HepG2 (cell line): ENCODE measurements at regions not wholly inside any gene's neighbourhood (a gene's known extent, or its start where the extent isn't known, plus 50 kb on each side); places are given as distances from the start of the nearest gene placed in this dataset.

Source experiments
- ARID4A ChIP-seq: sonication (generic); formaldehyde crosslinking; IDR thresholded peaks from 2 replicates; pipeline ENCODE4 v1.5.0; 2020; ENCODE audit warnings: mild to moderate bottlenecking, missing genetic modification reagents, borderline replicate concordance
- FOSL2 ChIP-seq: sonication (generic); formaldehyde crosslinking; IDR thresholded peaks from 2 replicates; pipeline ENCODE4 v1.4.0; 2020; ENCODE audit warnings: missing genetic modification reagents
- HDAC1 ChIP-seq: sonication (generic); formaldehyde crosslinking; IDR thresholded peaks from 2 replicates; pipeline ENCODE4 v1.5.1; 2020; ENCODE audit warnings: mild to moderate bottlenecking, missing genetic modification reagents
- HOXA9 ChIP-seq: sonication (generic); formaldehyde crosslinking; IDR thresholded peaks from 2 replicates; pipeline ENCODE4 v1.8.1; 2022; ENCODE audit warnings: missing genetic modification reagents, mild to moderate bottlenecking, moderate library complexity, borderline replicate concordance
- PRPF4 ChIP-seq: fragments of 200-400 bp; formaldehyde crosslinking; IDR thresholded peaks from 2 replicates; pipeline ENCODE4 v1.6.1; 2016; ENCODE audit warnings: low read length, low read depth; ENCODE audit not compliant: poor library complexity, severe bottlenecking
- REPIN1 ChIP-seq: sonication (generic); formaldehyde crosslinking; IDR thresholded peaks from 2 replicates; pipeline ENCODE4 v1.8.0; 2022; ENCODE audit warnings: missing genetic modification reagents, low read depth, mild to moderate bottlenecking, borderline replicate concordance
- ZNF10 ChIP-seq: sonication (generic); formaldehyde crosslinking; IDR thresholded peaks from 2 replicates; pipeline ENCODE4 v1.4.0; 2020; ENCODE audit warnings: mild to moderate bottlenecking, low read depth, missing genetic modification reagents, borderline replicate concordance
- ZNF543 ChIP-seq: sonication (generic); formaldehyde crosslinking; IDR thresholded peaks from 2 replicates; pipeline ENCODE4 v1.4.0; 2020; ENCODE audit warnings: mild to moderate bottlenecking, missing genetic modification reagents
- ZZZ3 ChIP-seq: sonication (generic); formaldehyde crosslinking; IDR thresholded peaks from 2 replicates; pipeline ENCODE4 v1.4.0; 2020; ENCODE audit warnings: missing genetic modification reagents, mild to moderate bottlenecking, borderline replicate concordance
- TF ChIP-seq, protein P1 (sequence below): sonication (generic); formaldehyde crosslinking; IDR thresholded peaks from 2 replicates; pipeline ENCODE4 v1.5.0; 2020; ENCODE audit warnings: mild to moderate bottlenecking, missing genetic modification reagents, moderate library complexity
- TF ChIP-seq, protein P2 (sequence below): sonication (generic); formaldehyde crosslinking; IDR thresholded peaks from 2 replicates; pipeline ENCODE4 v1.4.0; 2020; ENCODE audit warnings: low read depth, mild to moderate bottlenecking, missing genetic modification reagents

DNA sequence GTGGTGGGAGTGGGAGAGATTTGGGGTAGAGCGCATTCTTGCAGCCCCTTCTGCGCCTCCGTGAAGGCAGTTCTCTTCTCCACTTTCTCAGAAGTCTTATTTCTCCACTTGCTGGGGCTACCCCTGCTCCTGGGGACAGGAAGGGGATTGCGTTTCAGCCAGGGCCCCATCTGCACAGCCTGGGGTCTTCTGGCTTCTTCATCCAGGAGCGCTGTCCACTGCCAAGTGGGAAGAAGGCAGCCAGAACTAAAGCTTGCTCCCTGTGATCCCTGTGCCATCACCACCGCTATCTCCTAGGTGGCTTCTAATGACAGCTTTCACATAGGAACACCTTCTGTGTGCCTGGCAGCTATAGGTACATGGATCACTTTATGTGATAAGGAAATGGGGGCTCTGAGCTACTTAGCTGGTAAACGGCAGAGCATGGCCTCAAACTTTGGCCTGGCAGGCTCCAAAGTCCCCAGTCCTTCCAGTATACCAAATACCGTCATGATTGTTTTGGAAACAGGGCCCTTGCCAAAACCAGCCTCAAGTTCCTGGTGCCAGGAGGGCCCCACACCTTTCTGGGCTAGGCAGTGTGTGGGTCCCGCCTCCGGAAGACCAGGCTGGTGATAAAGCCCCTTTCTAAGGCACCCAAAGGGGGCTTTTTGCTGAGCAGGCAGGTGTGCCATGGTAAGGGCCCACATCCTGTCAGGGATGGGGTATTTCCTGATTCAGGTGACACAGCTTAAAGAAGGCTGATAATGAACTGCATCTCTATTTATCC, 60.4 kb upstream of the PAX6 start:
- no peak for TF ChIP-seq ARID4A (CRISPR knock-in tag)
- no peak for TF ChIP-seq ZNF543 (CRISPR knock-in tag)
- no peak for TF ChIP-seq PRPF4
- TF ChIP-seq REPIN1 (CRISPR knock-in tag), result no peak
- TF ChIP-seq ZNF10, result no peak
- TF ChIP-seq, protein P1, sequence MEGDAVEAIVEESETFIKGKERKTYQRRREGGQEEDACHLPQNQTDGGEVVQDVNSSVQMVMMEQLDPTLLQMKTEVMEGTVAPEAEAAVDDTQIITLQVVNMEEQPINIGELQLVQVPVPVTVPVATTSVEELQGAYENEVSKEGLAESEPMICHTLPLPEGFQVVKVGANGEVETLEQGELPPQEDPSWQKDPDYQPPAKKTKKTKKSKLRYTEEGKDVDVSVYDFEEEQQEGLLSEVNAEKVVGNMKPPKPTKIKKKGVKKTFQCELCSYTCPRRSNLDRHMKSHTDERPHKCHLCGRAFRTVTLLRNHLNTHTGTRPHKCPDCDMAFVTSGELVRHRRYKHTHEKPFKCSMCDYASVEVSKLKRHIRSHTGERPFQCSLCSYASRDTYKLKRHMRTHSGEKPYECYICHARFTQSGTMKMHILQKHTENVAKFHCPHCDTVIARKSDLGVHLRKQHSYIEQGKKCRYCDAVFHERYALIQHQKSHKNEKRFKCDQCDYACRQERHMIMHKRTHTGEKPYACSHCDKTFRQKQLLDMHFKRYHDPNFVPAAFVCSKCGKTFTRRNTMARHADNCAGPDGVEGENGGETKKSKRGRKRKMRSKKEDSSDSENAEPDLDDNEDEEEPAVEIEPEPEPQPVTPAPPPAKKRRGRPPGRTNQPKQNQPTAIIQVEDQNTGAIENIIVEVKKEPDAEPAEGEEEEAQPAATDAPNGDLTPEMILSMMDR (CRISPR knock-in tag), result no peak
- no peak for TF ChIP-seq ZZZ3 (CRISPR knock-in tag)
- TF ChIP-seq, protein P2, sequence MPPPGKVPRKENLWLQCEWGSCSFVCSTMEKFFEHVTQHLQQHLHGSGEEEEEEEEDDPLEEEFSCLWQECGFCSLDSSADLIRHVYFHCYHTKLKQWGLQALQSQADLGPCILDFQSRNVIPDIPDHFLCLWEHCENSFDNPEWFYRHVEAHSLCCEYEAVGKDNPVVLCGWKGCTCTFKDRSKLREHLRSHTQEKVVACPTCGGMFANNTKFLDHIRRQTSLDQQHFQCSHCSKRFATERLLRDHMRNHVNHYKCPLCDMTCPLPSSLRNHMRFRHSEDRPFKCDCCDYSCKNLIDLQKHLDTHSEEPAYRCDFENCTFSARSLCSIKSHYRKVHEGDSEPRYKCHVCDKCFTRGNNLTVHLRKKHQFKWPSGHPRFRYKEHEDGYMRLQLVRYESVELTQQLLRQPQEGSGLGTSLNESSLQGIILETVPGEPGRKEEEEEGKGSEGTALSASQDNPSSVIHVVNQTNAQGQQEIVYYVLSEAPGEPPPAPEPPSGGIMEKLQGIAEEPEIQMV (CRISPR knock-in tag), result no peak
- TF ChIP-seq HOXA9 (CRISPR knock-in tag), result no peak
- TF ChIP-seq HDAC1 (CRISPR knock-in tag), result no peak
- no peak for TF ChIP-seq FOSL2
